SK-N-SH (cell line): ENCODE measurements at regions not wholly inside any gene's neighbourhood (a gene's known extent, or its start where the extent isn't known, plus 50 kb on each side); places are given as distances from the start of the nearest gene placed in this dataset.

Experiments used
- CTCF ChIP-seq: fragments of 200-600 bp; sonication (generic); IDR thresholded peaks from 2 replicates; pipeline ENCODE4 v1.6.1; 2017; ENCODE audit warnings: antibody characterized with exemption, mild to moderate bottlenecking, moderate library complexity
- FOSL2 ChIP-seq: IDR thresholded peaks from 2 replicates; pipeline ENCODE4 v1.4.0; 2012; ENCODE audit warnings: low read depth, mild to moderate bottlenecking, moderate library complexity, borderline replicate concordance
- JUND ChIP-seq: IDR thresholded peaks from 2 replicates; pipeline ENCODE4 v1.4.0; 2012
- MAX ChIP-seq: IDR thresholded peaks from 2 replicates; pipeline ENCODE4 v1.4.0; 2012; ENCODE audit warnings: low read depth
- MXI1 ChIP-seq: IDR thresholded peaks from 2 replicates; pipeline ENCODE4 v1.6.1; 2012; ENCODE audit warnings: mild to moderate bottlenecking, low read depth, low read length, improper control_type of control experiment
- NFIC ChIP-seq: IDR thresholded peaks from 2 replicates; pipeline ENCODE4 v1.4.0; 2012; ENCODE audit warnings: borderline replicate concordance
- POLR2AphosphoS5 ChIP-seq: IDR thresholded peaks from 2 replicates; pipeline ENCODE4 v1.6.1; 2012; ENCODE audit warnings: low read depth, low read length
- TAF1 ChIP-seq: IDR thresholded peaks from 2 replicates; pipeline ENCODE4 v1.6.1; 2012; ENCODE audit warnings: low read depth, mild to moderate bottlenecking, low read length, moderate library complexity, borderline replicate concordance

GRCh38 chr11:31940371-31941037 is 129.4 kb upstream of the PAX6 start:
- TF ChIP-seq CTCF: no peak
- TF ChIP-seq MXI1: no peak
- no peak for TF ChIP-seq MAX
- TF ChIP-seq POLR2AphosphoS5: no peak
- TF ChIP-seq JUND: no peak
- no peak for TF ChIP-seq TAF1
- no peak for TF ChIP-seq FOSL2
- no peak for TF ChIP-seq NFIC
